Stomach (tissue), 4 donors: ENCODE measurements at regions not wholly inside any gene's neighbourhood (a gene's known extent, or its start where the extent isn't known, plus 50 kb on each side); places are given as distances from the start of the nearest gene placed in this dataset.

Source experiments
- CTCF ChIP-seq, 7 experiments: fragments of 450-650 bp in 4 of 7; fragments of 200-600 bp in 3 of 7; sonication (generic) in 3 of 7; IDR thresholded peaks; one replicate each; pipeline ENCODE4 v1.5.1; 2016 to 2019; ENCODE audit warnings: antibody characterized with exemption in 7 of 7, control low read depth in 2 of 7, mild to moderate bottlenecking in 1 of 7
- EP300 ChIP-seq: sonication (generic); formaldehyde crosslinking; IDR thresholded peaks from one replicate; pipeline ENCODE4 v1.6.1; 2017; ENCODE audit warnings: antibody characterized with exemption
- POLR2A ChIP-seq, 4 donors: fragments of 450-650 bp; IDR thresholded peaks; one replicate each; pipeline ENCODE4 v1.6.1; 2016; ENCODE audit warnings: antibody characterized with exemption in 4 of 4, control low read depth in 2 of 4, mild to moderate bottlenecking in 1 of 4, moderate library complexity in 1 of 4

- TF ChIP-seq CTCF (IDR thresholded peaks at IDR 0.05) (no peak), POLR2A (IDR thresholded peaks at IDR 0.05) (no peak), EP300 (no peak)
Measured at GRCh38 chr10:60453036-60453435, 63.4 kb upstream of the ANK3 start.
